ENCODE measurements at regions not wholly inside any gene's neighbourhood (a gene's known extent, or its start where the extent isn't known, plus 50 kb on each side); places are given as distances from the start of the nearest gene placed in this dataset.

DNA sequence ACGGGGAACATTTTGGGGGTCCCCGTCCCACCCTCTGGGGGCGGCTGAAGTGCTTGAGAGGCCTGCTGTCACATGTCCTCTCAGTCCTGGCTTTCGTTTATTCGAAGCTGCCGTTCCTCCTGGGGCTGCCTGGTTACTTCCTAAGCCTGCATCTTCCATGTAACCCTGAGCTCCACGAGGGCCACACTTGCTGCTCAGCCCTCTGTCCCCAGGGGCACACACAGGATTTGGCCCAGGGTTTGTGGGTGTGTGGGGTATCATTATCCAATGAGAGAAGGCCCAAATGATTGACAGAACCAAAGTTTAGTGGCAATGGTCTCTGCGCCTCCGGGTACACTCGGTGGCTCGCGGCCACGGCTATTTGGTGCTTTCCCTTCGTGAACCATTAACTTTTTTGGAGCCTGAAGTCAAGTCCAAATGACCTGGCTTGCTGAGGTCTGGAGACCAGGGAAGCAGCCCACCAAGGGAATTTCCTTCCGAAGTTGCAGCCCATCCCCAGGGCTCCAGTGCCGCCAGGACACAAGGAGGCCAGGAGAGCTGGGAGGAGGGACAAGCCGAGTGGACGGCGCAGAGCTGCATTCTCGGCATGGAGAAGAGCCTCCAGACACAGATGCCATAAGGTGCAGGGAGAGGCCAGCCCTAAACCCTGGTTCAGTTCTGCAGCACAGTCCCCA, 131.4 kb upstream of the FOXF1 start:
- intact Hi-C loops (cut with DNase I), result no loop called here
- DNase-seq, result peak in 2 of 10 donors; percentile 61 to 72

DNA sequence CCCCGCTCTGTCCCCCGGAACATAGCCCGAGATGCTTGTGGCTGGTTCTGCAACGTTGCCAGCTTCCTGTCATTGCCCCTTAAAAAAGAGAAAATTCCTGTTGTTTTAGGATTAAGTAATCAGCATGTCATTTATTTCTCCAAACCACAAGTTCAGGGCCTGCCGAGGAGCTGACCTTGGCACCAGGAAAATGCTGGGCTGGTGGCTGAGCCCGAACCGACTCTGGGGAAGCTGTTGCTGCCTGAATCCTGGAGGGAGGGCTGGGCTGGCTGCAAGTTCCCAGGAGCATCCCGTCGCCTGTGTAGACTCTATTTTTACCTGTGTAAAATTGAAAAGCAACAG, 130.9 kb upstream of the FOXF1 start:
- intact Hi-C loops (cut with DNase I), result no loop called here
- peak in 1 of 10 donors; percentile 45 for DNase-seq

DNA sequence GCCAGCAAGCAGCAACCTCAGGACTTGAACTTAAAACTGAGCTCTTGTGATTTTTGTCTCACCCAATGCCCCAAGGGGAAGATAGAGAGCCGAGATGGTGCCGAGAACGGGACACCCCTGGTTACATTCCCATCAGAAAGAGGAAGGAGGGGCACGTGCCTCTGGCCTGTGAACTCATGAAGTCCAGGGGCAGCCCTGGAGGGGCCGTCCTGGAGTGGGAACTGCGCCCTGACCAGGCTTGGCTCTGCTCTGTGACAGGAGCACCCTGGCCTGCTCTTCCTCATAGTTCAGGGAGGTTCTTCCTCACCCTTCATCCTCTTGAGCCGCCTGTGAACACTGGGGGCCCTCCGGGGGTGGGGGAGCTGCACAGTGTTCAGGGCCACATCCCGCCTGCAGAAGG, 130.3 kb upstream of the FOXF1 start:
- peak in 1 of 10 donors; percentile 62 for DNase-seq
- intact Hi-C loops (cut with DNase I), result no loop called here

GRCh38 chr16:86381491-86381890, 128.8 kb upstream of the FOXF1 start:
- intact Hi-C loops (cut with DNase I), result no loop called here
- peak in 1 of 10 donors; percentile 15 for DNase-seq

- DNase-seq, result peak in 2 of 10 donors; percentile 75 to 78
- intact Hi-C loops (cut with DNase I), result no loop called here
These were observed 128.1 kb upstream of the FOXF1 start for GRCh38 chr16:86382067-86382773.

- peak in 2 of 10 donors; percentile 65 to 79 for DNase-seq
- intact Hi-C loops (cut with DNase I), result no loop called here
These were observed 127.4 kb upstream of the FOXF1 start for GRCh38 chr16:86382774-86383407.

DNA sequence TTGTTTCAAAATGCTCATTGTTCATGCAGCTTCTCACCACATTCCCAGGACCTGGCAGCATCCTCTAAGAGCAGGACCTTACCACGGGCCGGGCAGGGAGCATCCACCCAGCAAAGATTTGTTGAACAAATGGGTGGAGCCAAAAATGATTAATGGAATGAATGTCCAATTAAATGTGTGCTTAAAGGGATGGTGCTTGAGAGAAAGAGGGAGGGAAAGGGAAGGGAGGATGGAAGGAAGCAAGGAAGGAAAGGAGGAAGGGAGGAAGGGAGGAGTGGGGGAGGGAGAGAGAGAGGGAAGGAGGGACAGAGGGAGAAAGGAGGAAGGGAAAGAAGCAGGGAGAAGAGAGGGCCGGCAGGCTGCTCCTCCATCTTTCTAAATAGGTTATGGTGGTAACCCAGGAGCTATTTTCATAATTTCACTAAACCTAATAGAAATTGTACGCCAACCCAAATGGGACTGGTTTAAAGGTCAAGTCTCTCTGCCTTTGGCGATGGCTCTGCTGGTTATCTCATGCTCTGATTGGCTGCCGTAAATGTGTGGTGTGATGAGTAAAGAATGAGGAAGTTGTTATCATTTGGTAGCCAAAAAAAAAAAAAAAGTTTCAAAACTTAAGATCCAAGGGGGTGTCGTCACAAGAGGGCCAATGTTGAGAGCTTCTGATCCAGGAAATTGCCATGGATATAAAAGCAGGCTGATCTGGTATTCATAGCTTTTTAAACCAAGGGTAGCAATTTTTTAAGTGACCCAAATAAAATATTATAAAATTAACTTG, 126.7 kb upstream of the FOXF1 start:
- peak in 1 of 10 donors; percentile 16 for DNase-seq
- intact Hi-C loops (cut with DNase I), result no loop called here

DNA sequence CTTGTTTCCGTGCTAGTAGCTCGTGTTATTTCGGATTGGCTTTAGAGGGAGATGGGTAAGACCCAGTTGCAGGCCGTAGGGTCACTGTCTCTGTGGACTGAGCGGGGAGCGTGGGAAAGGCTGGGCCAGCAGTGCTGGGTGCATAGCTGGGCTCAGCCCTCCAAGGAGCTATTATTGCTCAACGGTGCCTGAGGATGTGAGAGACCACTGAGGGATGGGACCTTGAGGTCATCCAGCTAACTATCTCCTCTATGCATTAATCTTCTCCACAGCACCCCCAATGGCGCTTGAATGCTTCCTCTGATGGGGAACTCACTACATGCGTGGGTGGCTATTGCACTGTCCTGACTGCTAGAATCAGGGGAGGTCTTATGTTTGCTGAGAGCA, 126.1 kb upstream of the FOXF1 start:
- intact Hi-C loops (cut with DNase I), result no loop called here
- DNase-seq, result peak in 2 of 10 donors; percentile 33 to 40

DNA sequence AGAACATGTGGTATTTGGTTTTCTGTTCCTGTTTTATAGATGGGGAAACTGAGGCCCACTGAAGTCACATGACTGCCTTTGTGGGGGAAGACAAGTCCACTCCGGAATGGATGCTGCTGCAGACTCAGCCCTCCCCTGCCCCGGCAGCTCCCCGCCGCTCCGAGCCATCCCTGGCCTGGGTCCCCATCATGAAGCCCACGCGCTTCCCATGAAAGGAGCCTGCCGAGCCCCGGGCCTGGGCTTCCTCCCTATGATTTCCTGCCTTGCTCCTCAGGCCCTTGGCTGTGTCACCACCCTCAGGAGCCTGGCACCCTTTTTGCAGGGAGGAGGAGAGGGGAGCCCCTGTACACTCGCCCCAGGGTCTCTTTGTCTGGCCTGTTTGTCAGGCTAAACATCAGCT, 125.3 kb upstream of the FOXF1 start:
- intact Hi-C loops (cut with DNase I), result no loop called here

GRCh38 chr16:86387468-86388440, 122.6 kb upstream of the FOXF1 start:
- peak in 2 of 10 donors; percentile 47 to 56 for DNase-seq
- intact Hi-C loops (cut with DNase I), result no loop called here

More for the DNA sequence above, 125.3 kb upstream of the FOXF1 start:
- peak in 1 of 10 donors; percentile 60 for DNase-seq

GRCh38 chr16:86388976-86389375, 121.4 kb upstream of the FOXF1 start:
- no peak for DNase-seq
- intact Hi-C loops (cut with DNase I), result no loop called here

DNA sequence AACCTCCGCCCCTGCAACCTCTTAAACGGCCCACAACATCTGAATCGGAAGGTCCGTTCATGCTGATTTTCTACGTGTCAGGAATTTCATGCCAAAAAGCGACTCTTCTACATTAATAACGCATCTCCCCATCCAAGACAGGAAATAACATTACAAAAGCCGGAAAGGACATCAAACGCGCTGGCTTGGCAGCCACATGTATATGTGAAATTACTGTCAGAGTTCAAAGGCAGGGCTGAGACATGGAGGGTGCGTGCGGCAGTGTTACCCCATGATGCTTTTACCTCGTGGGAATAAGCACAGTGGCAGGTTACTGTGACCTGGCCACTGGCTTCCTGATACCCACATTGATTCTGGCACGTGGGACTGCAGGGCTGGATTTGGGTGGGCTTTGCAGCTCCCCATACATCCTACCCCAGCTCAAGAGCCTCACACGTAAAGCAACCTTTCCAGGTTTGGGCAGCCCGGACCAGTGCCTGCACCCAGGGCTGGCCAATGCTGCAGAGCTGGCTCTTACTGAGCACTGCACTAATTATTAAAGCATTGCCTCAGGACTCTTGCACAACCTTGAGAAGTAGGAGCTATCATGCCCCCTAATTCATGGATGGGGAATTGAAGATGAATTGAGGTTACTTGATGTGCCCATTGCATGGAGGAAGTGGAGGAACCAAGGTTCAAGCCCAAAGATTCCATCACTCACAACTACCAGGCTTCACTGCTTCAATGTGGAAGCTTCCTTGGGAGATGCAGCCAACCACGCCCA, 120.6 kb upstream of the FOXF1 start:
- intact Hi-C loops (cut with DNase I), result no loop called here
- peak in 2 of 10 donors; percentile 33 to 34 for DNase-seq

- DNase-seq, result no peak
- intact Hi-C loops (cut with DNase I), result no loop called here
These were observed 120.0 kb upstream of the FOXF1 start for GRCh38 chr16:86390335-86390734.

DNA sequence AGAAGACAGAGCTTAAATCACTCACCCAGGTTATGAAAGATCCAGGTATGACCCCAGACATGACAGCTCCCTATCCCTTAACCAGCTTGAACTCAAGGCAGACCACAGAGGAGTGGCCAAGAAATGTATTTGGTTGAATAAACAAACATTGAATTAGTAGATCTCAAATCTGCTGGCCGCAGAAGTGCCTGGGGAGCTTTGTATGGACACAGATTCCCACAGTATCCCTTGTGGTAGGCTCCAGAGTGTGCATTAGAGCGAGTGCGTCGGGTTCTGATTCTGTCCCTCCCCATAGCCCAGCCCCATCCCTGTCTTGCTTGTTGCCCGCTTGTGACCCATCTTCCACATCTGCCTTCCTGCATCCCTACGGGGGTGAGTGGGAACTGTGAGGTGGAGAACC, 118.8 kb upstream of the FOXF1 start:
- DNase-seq, result no peak
- intact Hi-C loops (cut with DNase I), result no loop called here

- intact Hi-C loops (cut with DNase I), result no loop called here
- DNase-seq, result peak in 1 of 10 donors; percentile 9
These were observed 118.3 kb upstream of the FOXF1 start for GRCh38 chr16:86391984-86392383.

GRCh38 chr16:86392436-86393152, 117.7 kb upstream of the FOXF1 start:
- intact Hi-C loops (cut with DNase I), result no loop called here
- DNase-seq, result peak in 1 of 10 donors; percentile 5

- intact Hi-C loops (cut with DNase I), result no loop called here
- DNase-seq, result no peak
These were observed 116.3 kb upstream of the FOXF1 start for GRCh38 chr16:86393907-86394626.

DNA sequence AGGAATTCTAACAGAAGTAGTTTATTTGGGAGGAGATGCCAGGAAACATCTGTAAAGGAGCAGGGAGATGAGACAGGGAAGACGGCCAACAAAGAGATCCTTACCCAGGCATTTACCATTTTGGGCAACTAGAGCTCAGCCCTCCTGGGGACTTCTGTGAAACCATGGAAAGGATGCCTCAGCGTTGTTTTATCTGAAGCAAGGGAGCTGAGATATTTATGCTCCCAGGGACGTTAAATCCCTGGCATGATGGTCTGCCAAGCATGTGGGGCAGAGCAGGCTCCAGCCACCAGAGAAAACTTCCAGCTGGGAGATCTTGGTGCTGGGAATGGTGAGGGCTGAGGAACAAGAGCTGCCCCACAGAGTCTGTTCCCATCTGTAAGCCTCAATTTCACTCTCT, 114.8 kb upstream of the FOXF1 start:
- DNase-seq, result no peak
- intact Hi-C loops (cut with DNase I), result no loop called here

All from posterior cingulate gyrus (tissue), 11 donors.